ENCODE measurements at regions not wholly inside any gene's neighbourhood (a gene's known extent, or its start where the extent isn't known, plus 50 kb on each side); places are given as distances from the start of the nearest gene placed in this dataset.

- TF ChIP-seq EZH2 (IDR thresholded peaks at IDR 0.05; ENCODE audit: low read depth, unreplicated experiment): no peak
- TF ChIP-seq CTCF (conservative IDR thresholded peaks at IDR 0.05; ENCODE audit: low read depth in 2 of 2): no peak
- no peak for TF ChIP-seq JUNB (IDR thresholded peaks at IDR 0.05; ENCODE audit: unreplicated experiment)
- no peak for TF ChIP-seq POLR2AphosphoS5 (IDR thresholded peaks at IDR 0.05; ENCODE audit: low read depth)
- TF ChIP-seq CREB1 (CRISPR knock-in tag; IDR thresholded peaks at IDR 0.05; ENCODE audit: low read depth): no peak
- no peak for TF ChIP-seq EZH2phosphoT487 (IDR thresholded peaks at IDR 0.05; ENCODE audit: unreplicated experiment)
- no peak for TF ChIP-seq ETS1 (IDR thresholded peaks at IDR 0.05)
- TF ChIP-seq REST (IDR thresholded peaks at IDR 0.05; ENCODE audit: unreplicated experiment): no peak
- no peak for TF ChIP-seq ZNF114 (CRISPR knock-in tag; IDR thresholded peaks at IDR 0.05)
- no peak for TF ChIP-seq ZNF331 (CRISPR knock-in tag; IDR thresholded peaks at IDR 0.05; ENCODE audit: low read depth)
Observed at GRCh38 chr6:81491454-81492101, 260.9 kb downstream of the TENT5A start.

Data from GM23338 (cell line).